H9 (cell line): ENCODE measurements at regions not wholly inside any gene's neighbourhood (a gene's known extent, or its start where the extent isn't known, plus 50 kb on each side); places are given as distances from the start of the nearest gene placed in this dataset.

Experiments used
- DNase-seq: peaks from one replicate; pipeline ENCODE4 v3.0.0-alpha.2; 2017
- H2AFZ ChIP-seq: one replicate; pipeline ENCODE4 v1.6.1; 2013; ENCODE audit warnings: mild to moderate bottlenecking, low read length, control low read depth, moderate library complexity
- H2AK5ac ChIP-seq: 2 replicates; pipeline ENCODE4 v1.6.1; 2013; ENCODE audit warnings: low read length, control low read depth, mixed read lengths; ENCODE audit not compliant: insufficient read length
- H2BK120ac ChIP-seq: one replicate; pipeline ENCODE4 v1.6.1; 2013; ENCODE audit warnings: low read depth, mild to moderate bottlenecking, low read length, control low read depth, inconsistent platforms; ENCODE audit not compliant: poor library complexity, severe bottlenecking
- H2BK12ac ChIP-seq: 2 replicates; pipeline ENCODE4 v1.6.1; 2013; ENCODE audit warnings: low read length, control low read depth, mixed read lengths, low read depth; ENCODE audit not compliant: insufficient read length
- H2BK15ac ChIP-seq: 2 replicates; pipeline ENCODE4 v1.6.1; 2013; ENCODE audit warnings: low read depth, low read length, control low read depth
- H2BK20ac ChIP-seq: one replicate; pipeline ENCODE4 v1.6.1; 2013; ENCODE audit warnings: low read depth, mild to moderate bottlenecking, low read length, control low read depth, inconsistent platforms; ENCODE audit not compliant: poor library complexity, severe bottlenecking
- H2BK5ac ChIP-seq: 2 replicates; pipeline ENCODE4 v1.6.1; 2013; ENCODE audit warnings: low read length, control low read depth, mixed read lengths; ENCODE audit not compliant: insufficient read length
- H3K14ac ChIP-seq: 2 replicates; pipeline ENCODE4 v1.6.1; 2013; ENCODE audit warnings: low read length, control low read depth; ENCODE audit not compliant: insufficient read depth
- H3K18ac ChIP-seq: 2 replicates; pipeline ENCODE4 v1.6.1; 2013; ENCODE audit warnings: low read depth, mild to moderate bottlenecking, mixed read lengths, low read length, control low read depth; ENCODE audit not compliant: insufficient read length
- H3K23ac ChIP-seq: 2 replicates; pipeline ENCODE4 v1.6.1; 2013; ENCODE audit warnings: low read length, control low read depth, mixed read lengths, low read depth; ENCODE audit not compliant: insufficient read length
- H3K23me2 ChIP-seq: 2 replicates; pipeline ENCODE4 v1.6.1; 2013; ENCODE audit warnings: low read depth, mild to moderate bottlenecking, mixed read lengths, low read length, control low read depth; ENCODE audit not compliant: insufficient read length, poor library complexity, severe bottlenecking
- H3K27ac ChIP-seq: 2 replicates; pipeline ENCODE4 v1.5.1; 2013; ENCODE audit warnings: low read length, control low read depth, mixed read lengths, low read depth; ENCODE audit not compliant: insufficient read length
- H3K27me3 ChIP-seq: 2 replicates; pipeline ENCODE4 v1.6.1; 2013; ENCODE audit warnings: low read length, control low read depth, inconsistent platforms; ENCODE audit not compliant: insufficient read depth
- H3K4ac ChIP-seq: 2 replicates; pipeline ENCODE4 v1.6.1; 2013; ENCODE audit warnings: low read depth, mild to moderate bottlenecking, control low read depth, inconsistent platforms, low read length, moderate library complexity
- H3K4me1 ChIP-seq: 2 replicates; pipeline ENCODE4 v1.6.1; 2013; ENCODE audit warnings: low read length, control low read depth, inconsistent platforms; ENCODE audit not compliant: insufficient read depth
- H3K4me2 ChIP-seq: 2 replicates; pipeline ENCODE4 v1.6.1; 2013; ENCODE audit warnings: low read length, control low read depth, mixed read lengths; ENCODE audit not compliant: insufficient read length, insufficient read depth
- H3K56ac ChIP-seq: 2 replicates; pipeline ENCODE4 v1.6.1; 2013; ENCODE audit warnings: low read depth, mild to moderate bottlenecking, mixed read lengths, low read length, control low read depth; ENCODE audit not compliant: insufficient read length
- H3K79me1 ChIP-seq: 2 replicates; pipeline ENCODE4 v1.6.1; 2013; ENCODE audit warnings: low read depth, mild to moderate bottlenecking, moderate library complexity, low read length, control low read depth, inconsistent platforms; ENCODE audit not compliant: insufficient read depth, poor library complexity, severe bottlenecking
- H3K79me2 ChIP-seq: 2 replicates; pipeline ENCODE4 v1.6.1; 2013; ENCODE audit warnings: low read length, control low read depth, inconsistent platforms; ENCODE audit not compliant: insufficient read depth
- H3K9ac ChIP-seq: 2 replicates; pipeline ENCODE4 v1.6.1; 2013; ENCODE audit warnings: low read length, control low read depth, mixed read lengths; ENCODE audit not compliant: insufficient read length; ENCODE audit errors: extremely low read depth
- H3K9me3 ChIP-seq: one replicate; pipeline ENCODE4 v1.6.1; 2013; ENCODE audit warnings: low read depth, low read length, inconsistent platforms; ENCODE audit not compliant: control insufficient read depth
- H3T11ph ChIP-seq: one replicate; pipeline ENCODE4 v1.6.1; 2013; ENCODE audit warnings: mild to moderate bottlenecking, low read length, control low read depth, inconsistent platforms
- H4K20me1 ChIP-seq: one replicate; pipeline ENCODE4 v1.6.1; 2013; ENCODE audit not compliant: control insufficient read depth, insufficient read length, insufficient read depth
- H4K5ac ChIP-seq: 2 replicates; pipeline ENCODE4 v1.6.1; 2013; ENCODE audit warnings: low read depth, mild to moderate bottlenecking, mixed read lengths, low read length, control low read depth; ENCODE audit not compliant: insufficient read length
- H4K8ac ChIP-seq: replicated peaks from 2 replicates; pipeline ENCODE4 v1.6.1; 2013; ENCODE audit warnings: low read length, control low read depth, mixed read lengths, low read depth; ENCODE audit not compliant: insufficient read length
- H4K91ac ChIP-seq: 2 replicates; pipeline ENCODE4 v1.6.1; 2013; ENCODE audit warnings: low read depth, mild to moderate bottlenecking, moderate library complexity, mixed read lengths, low read length, control low read depth; ENCODE audit not compliant: insufficient read length
- H3K27ac Mint-ChIP-seq, 3 experiments: 2 replicates in 2 of 3; 3 replicates in 1 of 3; pipeline ENCODE4 v1.8.0; 2020 to 2021; ENCODE audit warnings: mixed read lengths in 3 of 3, mild to moderate bottlenecking in 1 of 3, moderate library complexity in 1 of 3
- H3K27me3 Mint-ChIP-seq: 2 replicates; pipeline ENCODE4 v1.8.0; 2021; ENCODE audit warnings: low read depth, mild to moderate bottlenecking, moderate library complexity, mixed read lengths
- H3K36me3 Mint-ChIP-seq, 3 experiments: 2 replicates in 2 of 3; 3 replicates in 1 of 3; pipeline ENCODE4 v1.8.0; 2020 to 2021; ENCODE audit warnings: low read depth in 3 of 3, mixed read lengths in 3 of 3; ENCODE audit not compliant: insufficient read depth in 1 of 3
- H3K4me1 Mint-ChIP-seq, 2 experiments: 2 replicates each; pipeline ENCODE4 v1.8.0; 2020; ENCODE audit warnings: mixed read lengths in 2 of 2
- H3K4me3 Mint-ChIP-seq, 2 experiments: 2 replicates in 1 of 2; 3 replicates in 1 of 2; pipeline ENCODE4 v1.8.0; 2020 to 2021; ENCODE audit warnings: mild to moderate bottlenecking in 2 of 2, mixed read lengths in 2 of 2, moderate library complexity in 1 of 2
- H3K9me3 Mint-ChIP-seq, 2 experiments: 2 replicates in 1 of 2; 3 replicates in 1 of 2; pipeline ENCODE4 v1.8.0; 2020; ENCODE audit warnings: mild to moderate bottlenecking in 2 of 2, mixed read lengths in 2 of 2, moderate library complexity in 1 of 2
- CTCF ChIP-seq: fragments of 200-600 bp; sonication (generic); conservative IDR thresholded peaks from 3 replicates; pipeline ENCODE4 v1.8.0; 2021; ENCODE audit warnings: antibody characterized with exemption, mild to moderate bottlenecking
- WGBS: extraction: QIAGEN DNeasy Blood & Tissue Kit; methylation state at CpG from one replicate; pipeline ENCODE4 v1.1.7; 2013; ENCODE audit warnings: missing lambda C conversion rate, low lambda C conversion rate, mixed read lengths; ENCODE audit not compliant: insufficient read length; ENCODE audit errors: extremely low coverage; 5-methylcytosine and 5-hydroxymethylcytosine counted together

- H3K79me2 ChIP-seq: no peaks in the 10 kb centered on the region
- no peak for TF ChIP-seq CTCF
Measured at GRCh38 chr2:166677996-166678395, 183.9 kb upstream of the SCN7A start.

More at GRCh38 chr2:166677996-166678395, 183.9 kb upstream of the SCN7A start:
- Mint-ChIP-seq H3K27ac (no peak overlapping the region), H3K27me3 (no peaks in the 10 kb centered on the region), H3K36me3 (no peaks in the 10 kb centered on the region; a peak in 1 of 7 replicates), H3K4me3 (no peak overlapping the region), H3K4me1 (peaks cover 8 to 9% of the 10 kb centered on the region in 2 experiments), H3K9me3 (peaks cover 0 to 4% of the 10 kb centered on the region in 2 experiments; a peak in 2 of 5 replicates)
- H2BK20ac ChIP-seq: no peak overlapping the region
- no peak overlapping the region for H2BK120ac ChIP-seq
- H3K27ac ChIP-seq: no peak overlapping the region
- H3K18ac ChIP-seq: no peak overlapping the region
- no peaks in the 10 kb centered on the region for H4K20me1 ChIP-seq
- H4K5ac ChIP-seq: no peak overlapping the region
- no peak overlapping the region for H3K4ac ChIP-seq
- H3T11ph ChIP-seq: no peak overlapping the region
- no peaks in the 10 kb centered on the region for H3K79me1 ChIP-seq
- no peak overlapping the region for H2BK5ac ChIP-seq
- H3K4me2 ChIP-seq: no peak overlapping the region
- no peak overlapping the region for H4K91ac ChIP-seq
- no peaks in the 10 kb centered on the region; the same call in 1 of the 2 replicates for H3K27me3 ChIP-seq
- no peaks in the 10 kb centered on the region for H3K23me2 ChIP-seq
- H3K9me3 ChIP-seq: no peaks in the 10 kb centered on the region
- H2AK5ac ChIP-seq: no peak overlapping the region
- no peak overlapping the region for H2BK12ac ChIP-seq
- DNase-seq: no peak
- H2BK15ac ChIP-seq: no peak overlapping the region
- H3K4me1 ChIP-seq: no peaks in the 10 kb centered on the region
- H4K8ac ChIP-seq: no peak overlapping the region
- no peak overlapping the region for H2AFZ ChIP-seq
- no peak overlapping the region for H3K14ac ChIP-seq
- H3K56ac ChIP-seq: no peak overlapping the region
- no CpG with 5 or more reads among the region's 1 CpG for WGBS
- no peak overlapping the region for H3K9ac ChIP-seq
- H3K23ac ChIP-seq: no peak overlapping the region
